ENCODE measurements at regions not wholly inside any gene's neighbourhood (a gene's known extent, or its start where the extent isn't known, plus 50 kb on each side); places are given as distances from the start of the nearest gene placed in this dataset.

- no peak overlapping the region for H3K4me3 ChIP-seq
These were observed 86.4 kb upstream of the PSMD7 start for GRCh38 chr16:74210245-74210644.

DNA sequence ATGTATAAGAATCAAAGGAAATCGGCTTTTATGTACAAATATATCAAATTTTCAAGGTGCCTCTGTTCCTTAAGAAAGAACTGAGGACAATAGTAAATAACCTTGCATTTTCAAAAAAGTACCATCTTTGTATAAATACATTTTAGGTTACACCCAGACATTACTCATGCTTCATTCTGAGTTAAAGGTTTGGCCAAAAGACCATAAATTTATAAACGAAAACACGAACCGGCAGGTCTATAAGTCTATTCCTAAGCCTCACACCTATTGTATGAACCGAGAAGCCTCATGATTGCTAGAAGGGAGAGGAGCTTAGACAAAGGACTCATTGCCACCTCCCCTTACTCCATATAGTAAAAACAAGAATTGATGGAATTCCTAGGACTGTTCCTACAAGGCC, 94.6 kb upstream of the PSMD7 start:
- WGBS, 2 donors = 79 to 81% methylated on average over 5 of the region's 5 CpGs
- TF ChIP-seq POLR2A (IDR thresholded peaks at IDR 0.05) = no peak
- TF ChIP-seq EP300 (IDR thresholded peaks at IDR 0.05) = no peak
- TF ChIP-seq, protein P1, sequence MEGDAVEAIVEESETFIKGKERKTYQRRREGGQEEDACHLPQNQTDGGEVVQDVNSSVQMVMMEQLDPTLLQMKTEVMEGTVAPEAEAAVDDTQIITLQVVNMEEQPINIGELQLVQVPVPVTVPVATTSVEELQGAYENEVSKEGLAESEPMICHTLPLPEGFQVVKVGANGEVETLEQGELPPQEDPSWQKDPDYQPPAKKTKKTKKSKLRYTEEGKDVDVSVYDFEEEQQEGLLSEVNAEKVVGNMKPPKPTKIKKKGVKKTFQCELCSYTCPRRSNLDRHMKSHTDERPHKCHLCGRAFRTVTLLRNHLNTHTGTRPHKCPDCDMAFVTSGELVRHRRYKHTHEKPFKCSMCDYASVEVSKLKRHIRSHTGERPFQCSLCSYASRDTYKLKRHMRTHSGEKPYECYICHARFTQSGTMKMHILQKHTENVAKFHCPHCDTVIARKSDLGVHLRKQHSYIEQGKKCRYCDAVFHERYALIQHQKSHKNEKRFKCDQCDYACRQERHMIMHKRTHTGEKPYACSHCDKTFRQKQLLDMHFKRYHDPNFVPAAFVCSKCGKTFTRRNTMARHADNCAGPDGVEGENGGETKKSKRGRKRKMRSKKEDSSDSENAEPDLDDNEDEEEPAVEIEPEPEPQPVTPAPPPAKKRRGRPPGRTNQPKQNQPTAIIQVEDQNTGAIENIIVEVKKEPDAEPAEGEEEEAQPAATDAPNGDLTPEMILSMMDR (IDR thresholded peaks at IDR 0.05) = no peak
- no peak overlapping the region for H3K4me3 ChIP-seq

More at GRCh38 chr16:74210245-74210644, 86.4 kb upstream of the PSMD7 start:
- no peak for DNase-seq (ENCODE audit: low spot score in 2 of 2)
- H3K9me3 ChIP-seq = no peaks in the 10 kb centered on the region
- H3K36me3 ChIP-seq = no peaks in the 10 kb centered on the region
- H3K27ac ChIP-seq = no peak overlapping the region
- TF ChIP-seq EP300 (IDR thresholded peaks at IDR 0.05) = no peak
- no peak for TF ChIP-seq POLR2A (IDR thresholded peaks at IDR 0.05)
- TF ChIP-seq, protein P1 (IDR thresholded peaks at IDR 0.05) = no peak
- H3K27me3 ChIP-seq = no peaks in the 10 kb centered on the region
- WGBS, 2 donors = 81% methylated on average over 1 of the region's 1 CpG
- H3K4me1 ChIP-seq = no peaks in the 10 kb centered on the region

GRCh38 chr16:74201576-74201975, 95.0 kb upstream of the PSMD7 start:
- Histone ChIP-seq H3K9me3 (no peaks in the 10 kb centered on the region), H3K27me3 (no peaks in the 10 kb centered on the region), H3K36me3 (no peaks in the 10 kb centered on the region), H3K4me1 (no peaks in the 10 kb centered on the region), H3K4me3 (no peak overlapping the region), H3K27ac (no peak overlapping the region)
- TF ChIP-seq POLR2A (IDR thresholded peaks at IDR 0.05) = no peak
- TF ChIP-seq, protein P1 (IDR thresholded peaks at IDR 0.05) = no peak
- TF ChIP-seq EP300 (IDR thresholded peaks at IDR 0.05) = no peak
- no peak for DNase-seq (ENCODE audit: low spot score in 2 of 2)
- 50 to 67% methylated on average over 2 of the region's 2 CpGs for WGBS, 2 donors

More for the DNA sequence above, 94.6 kb upstream of the PSMD7 start:
- no peak for DNase-seq (ENCODE audit: low spot score in 2 of 2)
- H3K27ac ChIP-seq = no peak overlapping the region
- H3K27me3 ChIP-seq = no peaks in the 10 kb centered on the region
- no peaks in the 10 kb centered on the region for H3K36me3 ChIP-seq
- H3K4me1 ChIP-seq = no peaks in the 10 kb centered on the region
- no peaks in the 10 kb centered on the region for H3K9me3 ChIP-seq

- Histone ChIP-seq H3K4me1 (no peaks in the 10 kb centered on the region), H3K27me3 (no peaks in the 10 kb centered on the region), H3K36me3 (no peaks in the 10 kb centered on the region), H3K4me3 (no peak overlapping the region), H3K9me3 (no peaks in the 10 kb centered on the region), H3K27ac (no peak overlapping the region)
- TF ChIP-seq, protein P1 (IDR thresholded peaks at IDR 0.05) = no peak
- TF ChIP-seq EP300 (IDR thresholded peaks at IDR 0.05) (no peak), POLR2A (IDR thresholded peaks at IDR 0.05) (no peak)
- DNase-seq (ENCODE audit: low spot score in 2 of 2) = no peak
- 63 to 68% methylated on average over 5 of the region's 5 CpGs for WGBS, 2 donors
These were observed 95.7 kb upstream of the PSMD7 start for GRCh38 chr16:74200921-74201320.

DNA sequence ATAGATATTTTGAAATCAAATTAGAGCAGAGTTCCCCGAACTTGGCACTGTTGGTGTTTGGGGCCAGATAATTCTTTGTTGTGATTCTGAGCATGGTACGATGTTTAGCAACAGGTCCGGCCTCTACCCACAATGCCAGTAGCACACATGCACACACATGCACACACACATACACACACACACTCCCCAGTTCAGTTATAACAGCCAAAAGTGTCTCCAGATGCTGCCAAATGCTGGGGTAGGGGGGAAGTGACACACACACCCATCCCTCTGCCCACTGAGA, 96.8 kb upstream of the PSMD7 start:
- WGBS, 2 donors = 90 to 92% methylated on average over 3 of the region's 3 CpGs
- no peak for TF ChIP-seq EP300 (IDR thresholded peaks at IDR 0.05)
- TF ChIP-seq POLR2A (IDR thresholded peaks at IDR 0.05) = no peak
- TF ChIP-seq, protein P1 (IDR thresholded peaks at IDR 0.05) = no peak
- no peak overlapping the region for H3K4me3 ChIP-seq
- H3K4me1 ChIP-seq = no peaks in the 10 kb centered on the region
- H3K36me3 ChIP-seq = no peaks in the 10 kb centered on the region
- no peak overlapping the region for H3K27ac ChIP-seq
- DNase-seq (ENCODE audit: low spot score in 2 of 2) = no peak
- no peaks in the 10 kb centered on the region for H3K9me3 ChIP-seq
- H3K27me3 ChIP-seq = no peaks in the 10 kb centered on the region

All from tibial nerve (tissue), 4 donors.